HG03469 (cell line): ENCODE measurements at regions not wholly inside any gene's neighbourhood (a gene's known extent, or its start where the extent isn't known, plus 50 kb on each side); places are given as distances from the start of the nearest gene placed in this dataset.

Experiments used
- ATAC-seq: cut with Tn5 transposase; IDR thresholded peaks from one replicate; pipeline ENCODE4 v1.9.1; 2021; ENCODE audit warnings: mild to moderate bottlenecking, moderate library complexity, moderate number of reproducible peaks; ENCODE audit not compliant: unreplicated experiment

- ATAC-seq: no peak
Measured at GRCh38 chr7:33700001-33700899, 205.1 kb upstream of the BMPER start.

- ATAC-seq: no peak
Measured at GRCh38 chr7:33701189-33701740, 204.1 kb upstream of the BMPER start.

GRCh38 chr7:33701927-33702326 is 203.4 kb upstream of the BMPER start:
- no peak for ATAC-seq

GRCh38 chr7:33702514-33703054 is 202.8 kb upstream of the BMPER start:
- no peak for ATAC-seq

- ATAC-seq: no peak
Measured at GRCh38 chr7:33705333-33705833, 200.0 kb upstream of the BMPER start.

GRCh38 chr7:33706186-33706585 is 199.2 kb upstream of the BMPER start:
- no peak for ATAC-seq

- no peak for ATAC-seq
Measured at GRCh38 chr7:33706771-33707200, 198.6 kb upstream of the BMPER start.

GRCh38 chr7:33707427-33707826 is 197.9 kb upstream of the BMPER start:
- no peak for ATAC-seq

- no peak for ATAC-seq
Measured at GRCh38 chr7:33710608-33711007, 194.7 kb upstream of the BMPER start.

GRCh38 chr7:33711231-33712019 is 193.9 kb upstream of the BMPER start:
- ATAC-seq: no peak

- ATAC-seq: no peak
Measured at GRCh38 chr7:33712020-33712414, 193.3 kb upstream of the BMPER start.

- ATAC-seq: no peak
Measured at GRCh38 chr7:33714208-33714607, 191.1 kb upstream of the BMPER start.

- no peak for ATAC-seq
Measured at GRCh38 chr7:33716581-33717477, 188.5 kb upstream of the BMPER start.

- no peak for ATAC-seq
Measured at GRCh38 chr7:33719059-33719581, 186.2 kb upstream of the BMPER start.

- no peak for ATAC-seq
Measured at GRCh38 chr7:33720139-33720538, 185.2 kb upstream of the BMPER start.

GRCh38 chr7:33720870-33721269 is 184.5 kb upstream of the BMPER start:
- ATAC-seq: no peak

GRCh38 chr7:33721895-33722294 is 183.4 kb upstream of the BMPER start:
- ATAC-seq: no peak

- no peak for ATAC-seq
Measured at GRCh38 chr7:33722383-33723101, 182.8 kb upstream of the BMPER start.

- ATAC-seq: no peak
Measured at GRCh38 chr7:33724201-33724600, 181.1 kb upstream of the BMPER start.
